ENCODE measurements at regions not wholly inside any gene's neighbourhood (a gene's known extent, or its start where the extent isn't known, plus 50 kb on each side); places are given as distances from the start of the nearest gene placed in this dataset.

- no peak for DNase-seq
Measured at GRCh38 chr19:28023064-28023463, 1189.9 kb downstream of the UQCRFS1 start.

- DNase-seq: no peak
Measured at GRCh38 chr19:28022506-28022905, 1190.4 kb downstream of the UQCRFS1 start.

GRCh38 chr19:28021259-28022185 lies 1191.4 kb downstream of the UQCRFS1 start:
- DNase-seq: no peak

GRCh38 chr19:28020619-28021258 lies 1192.2 kb downstream of the UQCRFS1 start:
- DNase-seq: no peak

GRCh38 chr19:28019901-28020300 lies 1193.0 kb downstream of the UQCRFS1 start:
- DNase-seq: no peak

GRCh38 chr19:28019371-28019770 lies 1193.6 kb downstream of the UQCRFS1 start:
- DNase-seq: no peak

GRCh38 chr19:28018499-28018898 lies 1194.5 kb downstream of the UQCRFS1 start:
- DNase-seq: no peak

GRCh38 chr19:28014615-28015405 lies 1198.1 kb downstream of the UQCRFS1 start:
- no peak for DNase-seq

GRCh38 chr19:28012361-28012760 lies 1200.6 kb downstream of the UQCRFS1 start:
- DNase-seq: no peak

GRCh38 chr19:28010656-28011055 lies 1202.3 kb downstream of the UQCRFS1 start:
- no peak for DNase-seq

- DNase-seq: no peak
Measured at GRCh38 chr19:28009696-28010095, 1203.3 kb downstream of the UQCRFS1 start.

GRCh38 chr19:28008695-28009094 lies 1204.3 kb downstream of the UQCRFS1 start:
- DNase-seq: no peak

GRCh38 chr19:28003543-28003942 lies 1209.4 kb downstream of the UQCRFS1 start:
- no peak for DNase-seq

- no peak for DNase-seq
Measured at GRCh38 chr19:27997069-27997468, 1215.9 kb downstream of the UQCRFS1 start.

GRCh38 chr19:27993619-27994570 lies 1219.1 kb downstream of the UQCRFS1 start:
- no peak for DNase-seq

GRCh38 chr19:27986299-27986698 lies 1226.7 kb downstream of the UQCRFS1 start:
- DNase-seq: no peak

- no peak for DNase-seq
Measured at GRCh38 chr19:27975419-27976005, 1237.4 kb downstream of the UQCRFS1 start.

- DNase-seq: no peak
Measured at GRCh38 chr19:27974082-27974513, 1238.9 kb downstream of the UQCRFS1 start.

- DNase-seq: no peak
Measured at GRCh38 chr19:27972291-27973040, 1240.5 kb downstream of the UQCRFS1 start.

- no peak for DNase-seq
Measured at GRCh38 chr19:27971869-27972268, 1241.1 kb downstream of the UQCRFS1 start.

GRCh38 chr19:27971071-27971470 lies 1241.9 kb downstream of the UQCRFS1 start:
- DNase-seq: no peak
